ENCODE measurements at regions not wholly inside any gene's neighbourhood (a gene's known extent, or its start where the extent isn't known, plus 50 kb on each side); places are given as distances from the start of the nearest gene placed in this dataset.

GRCh38 chr2:147311058-147311430 lies 533.8 kb upstream of the ACVR2A start:
- no peaks in the 10 kb centered on the region for H3K27me3 ChIP-seq (ENCODE audit: insufficient read depth, poor library complexity, severe bottlenecking)
- TF ChIP-seq POLR2AphosphoS5 (IDR thresholded peaks at IDR 0.05; ENCODE audit: low read depth) (no peak), CTCF (IDR thresholded peaks at IDR 0.05; ENCODE audit: insufficient read depth, low read length) (no peak), GABPA (IDR thresholded peaks at IDR 0.05; ENCODE audit: low read depth) (no peak)
- no peak overlapping the region for H3K4me3 ChIP-seq (replicated peaks; ENCODE audit: insufficient read depth, low read length)
- DNase-seq (ENCODE audit: low read depth in 1 of 2, low spot score in 1 of 2) = no peak
- no peak overlapping the region for H3K27ac ChIP-seq (replicated peaks)

DNA sequence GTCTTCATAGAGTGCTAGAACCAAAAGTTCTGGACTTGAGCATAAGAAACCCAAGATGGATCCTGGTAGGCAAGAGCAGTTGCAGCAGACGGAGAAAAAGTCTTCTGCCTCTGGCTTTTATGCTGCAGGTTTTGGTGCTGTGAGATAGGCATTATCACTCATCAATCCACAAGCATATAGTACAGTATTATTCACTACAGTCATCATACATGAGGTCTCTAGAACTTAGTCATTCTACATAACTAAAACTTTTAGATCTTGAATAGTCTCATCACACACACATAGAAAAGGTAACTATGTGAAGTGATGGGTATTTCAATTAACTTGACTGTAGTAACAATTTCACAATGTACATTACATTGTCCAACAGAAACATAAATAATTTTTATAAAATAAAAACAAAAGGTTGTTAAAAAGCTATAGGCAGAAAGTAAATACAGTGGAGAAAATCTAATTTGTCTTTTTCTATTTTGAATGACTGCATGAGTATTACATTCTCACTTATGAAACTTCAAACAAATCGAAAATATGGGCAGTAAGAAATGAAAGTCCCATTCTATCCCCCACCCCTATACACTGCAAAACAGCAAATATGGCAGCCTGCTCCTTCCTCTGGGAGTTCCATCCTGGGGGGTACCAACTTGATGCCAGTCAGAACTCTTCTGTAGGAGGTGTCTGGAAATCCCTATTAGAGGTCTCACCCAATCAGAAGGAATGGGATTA lies 534.3 kb upstream of the ACVR2A start:
- Histone ChIP-seq H3K4me3 (replicated peaks; ENCODE audit: insufficient read depth, low read length) (no peak overlapping the region), H3K27ac (replicated peaks) (no peak overlapping the region), H3K27me3 (ENCODE audit: insufficient read depth, poor library complexity, severe bottlenecking) (no peaks in the 10 kb centered on the region)
- TF ChIP-seq REST (IDR thresholded peaks at IDR 0.05; ENCODE audit: insufficient replicate concordance, low read depth) = no peak
- TF ChIP-seq POLR2AphosphoS5 (IDR thresholded peaks at IDR 0.05; ENCODE audit: low read depth) = no peak
- no peak for TF ChIP-seq SPI1 (IDR thresholded peaks at IDR 0.05; ENCODE audit: borderline replicate concordance, low read depth)
- TF ChIP-seq CTCF (IDR thresholded peaks at IDR 0.05; ENCODE audit: insufficient read depth, low read length) = no peak
- TF ChIP-seq GABPA (IDR thresholded peaks at IDR 0.05; ENCODE audit: low read depth) = no peak
- DNase-seq (ENCODE audit: low read depth in 1 of 2, low spot score in 1 of 2) = no peak

DNA sequence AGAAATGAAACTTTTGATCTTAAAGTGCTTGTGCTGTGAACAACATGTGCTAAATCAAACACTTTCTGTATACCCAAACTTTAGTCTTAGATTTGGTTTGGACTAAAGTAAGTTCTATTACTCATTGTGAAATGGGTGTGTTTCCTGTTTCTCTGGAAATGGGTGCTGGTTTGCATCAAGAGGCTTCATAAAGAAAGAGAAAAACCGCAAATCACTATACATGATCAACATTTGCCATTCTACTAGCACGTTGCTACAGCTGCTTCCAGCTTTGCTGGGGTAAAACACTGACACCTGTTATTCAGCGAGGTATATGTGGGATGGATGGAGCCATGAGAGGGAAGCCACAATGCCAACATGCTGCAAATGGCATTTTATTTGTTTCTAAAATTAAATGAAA lies 547.0 kb upstream of the ACVR2A start:
- no peak overlapping the region for H3K4me3 ChIP-seq (replicated peaks; ENCODE audit: insufficient read depth, low read length)
- TF ChIP-seq POLR2AphosphoS5 (IDR thresholded peaks at IDR 0.05; ENCODE audit: low read depth) = no peak
- TF ChIP-seq CTCF (IDR thresholded peaks at IDR 0.05; ENCODE audit: insufficient read depth, low read length) = no peak
- TF ChIP-seq GABPA (IDR thresholded peaks at IDR 0.05; ENCODE audit: low read depth) = no peak
- TF ChIP-seq SPI1 (IDR thresholded peaks at IDR 0.05; ENCODE audit: borderline replicate concordance, low read depth) = no peak
- no peak for TF ChIP-seq REST (IDR thresholded peaks at IDR 0.05; ENCODE audit: insufficient replicate concordance, low read depth)
- no peak overlapping the region for H3K27ac ChIP-seq (replicated peaks)
- no peak for DNase-seq (ENCODE audit: low read depth in 1 of 2, low spot score in 1 of 2)
- H3K27me3 ChIP-seq (ENCODE audit: insufficient read depth, poor library complexity, severe bottlenecking) = no peaks in the 10 kb centered on the region

Data from HL-60 (cell line).